Heart right ventricle (tissue), 16 donors: ENCODE measurements at regions not wholly inside any gene's neighbourhood (a gene's known extent, or its start where the extent isn't known, plus 50 kb on each side); places are given as distances from the start of the nearest gene placed in this dataset.

ENCODE experiments used
- ATAC-seq, 8 donors: fragments of 200-7000 bp; cut with Tn5 transposase; one replicate each; pipeline ENCODE4 v1.9.1; 2020; ENCODE audit warnings: mild to moderate bottlenecking in 8 of 8, moderate library complexity in 8 of 8, moderate number of reproducible peaks in 1 of 8
- DNase-seq, 2 donors: peaks; one replicate each; pipeline ENCODE4 v3.0.0-alpha.2; 2020
- H3K27ac ChIP-seq, 10 donors: fragments of 200-600 bp; sonication (generic) in 2 of 10; one replicate each; pipeline versions ENCODE4 v1.5.0 to v1.8.0; 2020 to 2022; ENCODE audit warnings: mild to moderate bottlenecking in 3 of 10
- H3K27me3 ChIP-seq, 7 donors: fragments of 200-600 bp; one replicate each; pipeline ENCODE4 v1.8.0; 2021 to 2022; ENCODE audit warnings: mild to moderate bottlenecking in 2 of 7
- H3K36me3 ChIP-seq, 9 donors: fragments of 200-600 bp; sonication (generic) in 1 of 9; one replicate each; pipeline versions ENCODE4 v1.5.0 to v1.8.0; 2020 to 2022; ENCODE audit warnings: mild to moderate bottlenecking in 2 of 9
- H3K4me1 ChIP-seq, 9 donors: fragments of 200-600 bp; sonication (generic) in 1 of 9; one replicate each; pipeline versions ENCODE4 v1.5.0 to v1.8.0; 2020 to 2022; ENCODE audit warnings: mild to moderate bottlenecking in 4 of 9
- H3K4me3 ChIP-seq, 10 donors: fragments of 200-600 bp; sonication (generic) in 2 of 10; one replicate each; pipeline versions ENCODE4 v1.5.0 to v1.8.0; 2020 to 2022; ENCODE audit warnings: mild to moderate bottlenecking in 7 of 10, moderate library complexity in 2 of 10
- H3K9me3 ChIP-seq, 11 donors: fragments of 200-600 bp in 10 of 11; sonication (generic) in 2 of 11; one replicate each; pipeline versions ENCODE4 v1.5.0 to v1.8.0; 2013 to 2022; ENCODE audit warnings: mild to moderate bottlenecking in 2 of 11, control low read depth in 1 of 11, moderate library complexity in 1 of 11
- CTCF ChIP-seq, 9 donors: fragments of 200-600 bp; sonication (generic) in 2 of 9; IDR thresholded peaks; one replicate each; pipeline versions ENCODE4 v1.5.0 to v1.8.0; 2021 to 2022; ENCODE audit warnings: antibody characterized with exemption in 9 of 9, mild to moderate bottlenecking in 5 of 9, moderate library complexity in 1 of 9
- WGBS, 2 donors: extraction: QIAGEN DNeasy Blood & Tissue Kit; methylation state at CpG; one replicate each; pipeline ENCODE4 v1.1.7; 2013; ENCODE audit warnings: inconsistent platforms in 1 of 2; 5-methylcytosine and 5-hydroxymethylcytosine counted together
- intact Hi-C, 10 donors: fragments of 100-400 bp; cut with DNase I; formaldehyde crosslinking; loops; one replicate each; pipeline versions ENCODE4 v1.11.1 to v1.14.2; 2022
- donor health status: Arrhythmogenic right ventricular cardiomyopathy.
- donor health status: ischemic (EF 13 %, LVEDD 7.1; RV severe dilation, severe dysfunction).
- donor health status: healthy with polysubstance abuse.
- donor health status: DM: no; HTN: yes; CAD: no.
- donor health status: DM: no; HTN: no; CAD: no.
- donor health status: ischemic (EF 25% LVEDD 6.9; RV normal size, moderate dysfunction).
- donor health status: ischemic (EF 25% LVEDD 5.7; RV mildly dilated, moderate dysfunction).
- donor health status: healthy.
- donor health status: DM: yes; HTN: yes; CAD: no.
- donor health status: Ischemic cardiomyopathy.
- donor health status: ischemic (EF 35%, LVEDD 5.7; RV mildly dilated, moderate dysfunction).
- donor health status: nonischemic (EF 11% LVEDD 7.7; RV severe dilation, severe dysfunction).
- donor health status: DM: yes; HTN: yes; CAD: no.
- donor health status: PGD.
- donor health status: ischemic (EF 29% LVEDD 5.4; RV normal size, mild dysfunction).
- donor health status: nonischemic (EF 23%, LVEDD 6.1; RV moderate dilation, normal function).

- H3K4me3 ChIP-seq, result no peak overlapping the region
- peaks cover 0 to 6% (median 0%) of the 10 kb centered on the region in 9 donors for H3K4me1 ChIP-seq
- DNase-seq (no peak), ATAC-seq (no peak)
- intact Hi-C loops, result loop anchor here in 2 of 10 donors (5.0 to 10.0 kb wide), 2 partner anchors 78 to 125 kb away; no protein-coding TSS in a partner anchor
- H3K27ac ChIP-seq, result no peak overlapping the region
- peaks cover 0 to 5% (median 0%) of the 10 kb centered on the region in 11 donors for H3K9me3 ChIP-seq
- H3K36me3 ChIP-seq, result no peaks in the 10 kb centered on the region
- 90 to 94% methylated on average over 3 of the region's 3 CpGs for WGBS, 2 donors
- no peak for TF ChIP-seq CTCF (IDR thresholded peaks at IDR 0.05)
- H3K27me3 ChIP-seq, result no peaks in the 10 kb centered on the region
Observed at GRCh38 chr3:15979900-15980299, 182.1 kb upstream of the ANKRD28 start.

- Histone ChIP-seq H3K27me3 (no peaks in the 10 kb centered on the region), H3K4me1 (peaks cover 0 to 6% (median 0%) of the 10 kb centered on the region in 9 donors), H3K27ac (peak overlapping the region in 5 of 10 donors; percentile 29 to 71 (median 39)), H3K4me3 (peak overlapping the region in 5 of 10 donors; percentile 14 to 38 (median 26)), H3K36me3 (no peaks in the 10 kb centered on the region), H3K9me3 (peaks cover 0 to 5% (median 0%) of the 10 kb centered on the region in 11 donors)
- ATAC-seq, result peak in 3 of 8 donors; percentile 40 to 70 (median 55)
- no peak for DNase-seq
- 40 to 50% methylated on average over 1 of the region's 1 CpG for WGBS, 2 donors
- intact Hi-C loops, result loop anchor here in 2 of 10 donors (5.0 to 10.0 kb wide), 2 partner anchors 80 to 127 kb away; no protein-coding TSS in a partner anchor
- no peak for TF ChIP-seq CTCF (IDR thresholded peaks at IDR 0.05)
Observed at GRCh38 chr3:15982243-15982642, 184.5 kb upstream of the ANKRD28 start.

- ATAC-seq (peak; percentile 25 to 93 (median 90)), DNase-seq (peak in 1 of 2 donors; percentile 24)
- peak overlapping the region in 6 of 10 donors; percentile 14 to 38 (median 24) for H3K4me3 ChIP-seq
- peak overlapping the region in 8 of 10 donors; percentile 3 to 71 (median 36) for H3K27ac ChIP-seq
- intact Hi-C loops, result loop anchor here in 2 of 10 donors (5.0 to 10.0 kb wide), 2 partner anchors 80 to 128 kb away; no protein-coding TSS in a partner anchor
- H3K27me3 ChIP-seq, result no peaks in the 10 kb centered on the region
- peaks cover 0 to 6% (median 0%) of the 10 kb centered on the region in 9 donors for H3K4me1 ChIP-seq
- H3K9me3 ChIP-seq, result peaks cover 0 to 7% (median 0%) of the 10 kb centered on the region in 11 donors
- no peak for TF ChIP-seq CTCF (IDR thresholded peaks at IDR 0.05)
- WGBS, 2 donors, result 55 to 56% methylated on average over 10 of the region's 10 CpGs
- H3K36me3 ChIP-seq, result no peaks in the 10 kb centered on the region
Observed at GRCh38 chr3:15982667-15983196, 185.0 kb upstream of the ANKRD28 start.

GRCh38 chr3:15983232-15983631, 185.5 kb upstream of the ANKRD28 start:
- Histone ChIP-seq H3K27ac (peak overlapping the region in 8 of 10 donors; percentile 3 to 71 (median 36)), H3K9me3 (peaks cover 0 to 12% (median 0%) of the 10 kb centered on the region in 11 donors), H3K4me1 (peaks cover 0 to 6% (median 0%) of the 10 kb centered on the region in 9 donors), H3K27me3 (no peaks in the 10 kb centered on the region), H3K4me3 (peak overlapping the region in 3 of 10 donors; percentile 22 to 38 (median 27)), H3K36me3 (no peaks in the 10 kb centered on the region)
- intact Hi-C loops, result loop anchor here in 2 of 10 donors (5.0 to 10.0 kb wide), 2 partner anchors 81 to 128 kb away; no protein-coding TSS in a partner anchor
- TF ChIP-seq CTCF (IDR thresholded peaks at IDR 0.05), result no peak
- DNase-seq (no peak), ATAC-seq (peak in 4 of 8 donors; percentile 10 to 40 (median 28))
- WGBS, 2 donors, result 72 to 80% methylated on average over 2 of the region's 2 CpGs
